WERI-Rb-1 (cell line): ENCODE measurements at regions not wholly inside any gene's neighbourhood (a gene's known extent, or its start where the extent isn't known, plus 50 kb on each side); places are given as distances from the start of the nearest gene placed in this dataset.

Experiments
- DNase-seq: peaks from one replicate; pipeline ENCODE4 v3.0.0-alpha.2; 2020
- H3K27ac ChIP-seq: fragments of 250-450 bp; sonication (Bioruptor Pico); 2 replicates; pipeline ENCODE4 v1.5.1; 2020; ENCODE audit warnings: mild to moderate bottlenecking, moderate library complexity
- H3K27me3 ChIP-seq: fragments of 250-450 bp; sonication (Bioruptor Pico); 2 replicates; pipeline ENCODE4 v1.5.1; 2021; ENCODE audit warnings: mild to moderate bottlenecking, low read depth, moderate library complexity; ENCODE audit not compliant: insufficient read depth, severe bottlenecking
- H3K36me3 ChIP-seq: fragments of 250-450 bp; sonication (Bioruptor Pico); 2 replicates; pipeline ENCODE4 v1.5.1; 2020; ENCODE audit warnings: mild to moderate bottlenecking, moderate library complexity
- H3K4me3 ChIP-seq: 2 replicates; pipeline ENCODE4 v1.5.1; 2011; ENCODE audit warnings: low read depth, mild to moderate bottlenecking, control low read depth, low read length
- H3K9me3 ChIP-seq: fragments of 250-450 bp; sonication (Bioruptor Pico); 2 replicates; pipeline ENCODE4 v1.5.1; 2021; ENCODE audit warnings: mild to moderate bottlenecking, moderate library complexity; ENCODE audit not compliant: severe bottlenecking
- CTCF ChIP-seq: IDR thresholded peaks from 2 replicates; pipeline ENCODE4 v1.5.1; 2011; ENCODE audit warnings: low read depth, mild to moderate bottlenecking, control low read depth, inconsistent platforms, low read length

DNA sequence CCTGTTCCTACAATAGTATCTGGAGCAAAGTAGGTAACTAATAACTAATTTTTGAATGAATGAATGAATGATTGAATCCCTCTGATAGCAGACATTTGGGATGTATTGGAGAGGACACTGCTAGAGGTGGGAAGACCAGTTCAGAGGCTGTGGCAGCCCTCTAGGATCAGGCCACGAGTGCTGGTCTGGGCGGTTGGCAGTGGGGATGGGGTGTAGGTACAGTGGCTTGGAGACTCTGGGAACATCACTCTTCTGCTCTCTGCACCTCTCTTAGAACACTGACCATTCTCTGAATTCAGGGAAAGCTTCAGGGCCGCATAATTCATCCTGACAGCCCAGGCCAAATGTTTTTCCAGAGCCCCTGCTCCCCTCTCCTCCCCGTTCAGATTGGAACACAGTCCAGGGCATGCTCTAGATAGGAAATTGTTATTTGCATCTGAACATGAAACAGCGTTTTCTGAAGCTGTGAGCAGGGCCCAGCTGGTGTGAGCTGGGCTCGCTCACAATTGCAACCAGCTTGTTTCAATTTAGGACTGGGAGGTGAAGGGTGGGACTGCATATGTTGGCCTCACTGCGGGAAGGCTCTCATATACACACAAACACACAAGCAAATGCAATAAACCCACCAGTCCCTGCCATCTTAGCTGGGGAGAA is 253.1 kb upstream of the USP24 start:
- DNase-seq = no peak
- Histone ChIP-seq H3K36me3 (no peaks in the 10 kb centered on the region), H3K27ac (no peak overlapping the region), H3K4me3 (no peak overlapping the region), H3K9me3 (no peaks in the 10 kb centered on the region), H3K27me3 (peaks cover 5% of the 10 kb centered on the region)
- no peak for TF ChIP-seq CTCF

- H3K4me3 ChIP-seq = no peak overlapping the region
- H3K9me3 ChIP-seq = no peaks in the 10 kb centered on the region
- H3K27me3 ChIP-seq = peaks cover 5% of the 10 kb centered on the region
- TF ChIP-seq CTCF = no peak
- no peaks in the 10 kb centered on the region for H3K36me3 ChIP-seq
- H3K27ac ChIP-seq = no peak overlapping the region
- no peak for DNase-seq
These were observed 251.8 kb upstream of the USP24 start for GRCh38 chr1:55466921-55467320.

DNA sequence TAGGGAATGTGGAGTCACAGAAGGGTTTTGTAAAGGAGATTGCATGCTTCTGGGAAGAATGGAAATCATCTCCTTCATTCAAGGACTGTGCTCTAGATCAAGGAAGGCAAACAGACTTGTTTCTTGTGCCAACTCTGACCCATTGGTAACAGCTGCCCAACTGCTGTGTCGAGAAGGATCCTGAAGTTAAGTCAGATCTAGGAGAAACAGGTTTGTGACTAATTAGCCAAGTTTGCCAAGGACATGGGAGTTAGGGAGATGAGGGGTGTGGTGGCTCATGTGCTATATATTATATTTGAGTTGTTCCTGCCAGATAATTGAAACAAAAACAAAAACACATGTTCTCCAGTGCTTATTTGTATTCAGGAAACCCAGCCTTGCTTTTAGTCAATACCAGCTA is 251.2 kb upstream of the USP24 start:
- DNase-seq = no peak
- TF ChIP-seq CTCF = no peak
- no peak overlapping the region for H3K27ac ChIP-seq
- no peaks in the 10 kb centered on the region for H3K9me3 ChIP-seq
- H3K27me3 ChIP-seq = peaks cover 5% of the 10 kb centered on the region
- no peaks in the 10 kb centered on the region for H3K36me3 ChIP-seq
- no peak overlapping the region for H3K4me3 ChIP-seq

GRCh38 chr1:55464550-55464949 is 249.4 kb upstream of the USP24 start:
- TF ChIP-seq CTCF = no peak
- H3K27me3 ChIP-seq = peaks cover 5% of the 10 kb centered on the region

GRCh38 chr1:55463814-55464475 is 248.8 kb upstream of the USP24 start:
- no peaks in the 10 kb centered on the region for H3K36me3 ChIP-seq
- peaks cover 5% of the 10 kb centered on the region for H3K27me3 ChIP-seq
- peaks cover 2% of the 10 kb centered on the region for H3K9me3 ChIP-seq
- no peak for TF ChIP-seq CTCF
- H3K4me3 ChIP-seq = no peak overlapping the region
- no peak for DNase-seq
- H3K27ac ChIP-seq = no peak overlapping the region

More at GRCh38 chr1:55464550-55464949, 249.4 kb upstream of the USP24 start:
- no peak for DNase-seq
- H3K36me3 ChIP-seq = no peaks in the 10 kb centered on the region
- peaks cover 2% of the 10 kb centered on the region for H3K9me3 ChIP-seq
- no peak overlapping the region for H3K27ac ChIP-seq
- no peak overlapping the region for H3K4me3 ChIP-seq

DNA sequence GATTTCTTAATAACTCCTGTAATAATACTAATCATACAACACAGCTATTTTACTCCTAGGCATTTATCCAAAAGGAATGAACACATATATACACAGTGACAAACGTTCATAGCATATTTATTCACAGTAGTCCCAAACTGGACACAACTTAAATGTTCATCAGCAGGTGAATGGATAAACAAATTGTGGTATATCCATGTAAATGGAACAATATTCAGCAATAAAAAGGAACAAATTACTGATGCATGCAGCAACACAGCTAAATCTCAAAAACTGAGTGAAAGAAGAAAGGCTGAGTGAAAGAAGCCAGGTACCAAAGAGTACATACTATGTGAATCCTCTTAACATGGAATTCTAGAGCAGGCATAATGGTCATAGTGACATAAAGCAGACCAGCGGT is 242.7 kb upstream of the USP24 start:
- TF ChIP-seq CTCF = no peak
- no peak overlapping the region for H3K4me3 ChIP-seq
- no peak for DNase-seq

More for the DNA sequence above, 242.7 kb upstream of the USP24 start:
- Histone ChIP-seq H3K27ac (no peak overlapping the region), H3K9me3 (peaks cover 10% of the 10 kb centered on the region), H3K27me3 (no peaks in the 10 kb centered on the region), H3K36me3 (no peaks in the 10 kb centered on the region)
